Uterus (tissue), 2 donors: ENCODE measurements at regions not wholly inside any gene's neighbourhood (a gene's known extent, or its start where the extent isn't known, plus 50 kb on each side); places are given as distances from the start of the nearest gene placed in this dataset.

Experiments used
- CTCF ChIP-seq, 4 experiments: fragments of 200-600 bp in 2 of 4; fragments of 450-650 bp in 2 of 4; sonication (generic) in 2 of 4; IDR thresholded peaks; one replicate each; pipeline ENCODE4 v1.5.1; 2016 to 2019; ENCODE audit warnings: antibody characterized with exemption in 4 of 4, mild to moderate bottlenecking in 2 of 4, moderate library complexity in 1 of 4
- POLR2A ChIP-seq, 2 donors: fragments of 450-650 bp; IDR thresholded peaks; one replicate each; pipeline ENCODE4 v1.6.1; 2016; ENCODE audit warnings: antibody characterized with exemption in 2 of 2, mild to moderate bottlenecking in 1 of 2, moderate library complexity in 1 of 2

DNA sequence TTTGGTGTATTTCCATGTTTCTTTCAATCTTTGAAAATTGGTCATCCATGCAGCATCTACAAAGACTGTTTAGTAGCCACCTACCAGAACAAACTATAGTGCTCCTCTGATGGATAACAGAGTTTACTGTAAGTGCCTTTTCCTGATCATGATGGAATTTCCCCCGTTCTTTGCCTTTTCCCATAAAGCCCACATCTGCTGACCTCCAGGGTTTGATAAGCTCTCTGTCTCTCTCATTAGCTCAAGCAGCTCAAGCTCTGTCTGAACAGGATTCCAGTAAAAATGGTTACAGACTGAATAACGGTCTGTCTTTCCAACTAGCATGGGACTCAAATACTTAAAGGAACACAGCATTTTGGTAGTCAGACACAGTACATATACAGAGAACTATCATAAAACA, 308.4 kb upstream of the SORL1-AS1 start:
- TF ChIP-seq POLR2A (IDR thresholded peaks at IDR 0.05) (no peak), CTCF (IDR thresholded peaks at IDR 0.05) (no peak)
